Adrenal gland (tissue), 5 donors: ENCODE measurements at regions not wholly inside any gene's neighbourhood (a gene's known extent, or its start where the extent isn't known, plus 50 kb on each side); places are given as distances from the start of the nearest gene placed in this dataset.

Experiments used
- CTCF ChIP-seq, 6 experiments: fragments of 450-650 bp in 4 of 6; fragments of 200-600 bp in 2 of 6; sonication (generic) in 1 of 6; IDR thresholded peaks; 1 replicate in 5 of 6; 2 replicates in 1 of 6; pipeline versions ENCODE4 v1.5.1 to v1.8.0; 2016 to 2021; ENCODE audit warnings: antibody characterized with exemption in 6 of 6, mild to moderate bottlenecking in 2 of 6, moderate library complexity in 1 of 6
- POLR2A ChIP-seq, 2 donors: fragments of 450-650 bp; IDR thresholded peaks; one replicate each; pipeline ENCODE4 v1.6.1; 2017; ENCODE audit warnings: antibody characterized with exemption in 2 of 2, mild to moderate bottlenecking in 2 of 2, moderate library complexity in 1 of 2
- donor health status: DM: no; HTN: no; CAD: no.

DNA sequence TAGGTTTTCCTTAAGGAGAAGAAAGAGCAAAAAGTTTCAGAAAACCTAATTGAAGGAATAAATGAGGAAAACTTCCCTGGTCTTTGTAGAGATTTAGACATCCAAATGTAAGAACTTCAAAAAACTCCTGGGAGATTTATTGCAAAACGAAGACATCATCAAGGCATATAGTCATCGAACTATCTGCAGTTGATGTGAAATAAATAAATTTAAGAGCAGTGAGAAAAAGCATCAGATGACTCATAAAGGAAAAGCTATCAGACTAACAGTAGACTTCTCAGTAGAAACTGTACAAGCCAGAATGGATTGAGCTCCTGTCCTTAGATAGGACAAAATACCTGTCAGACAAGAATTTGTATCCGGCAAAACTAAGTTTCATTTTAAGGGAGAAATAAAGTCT lies 569.4 kb upstream of the ADAMTS5 start:
- TF ChIP-seq CTCF (IDR thresholded peaks at IDR 0.05) (no peak), POLR2A (IDR thresholded peaks at IDR 0.05) (no peak)
